Body of pancreas (tissue), 4 donors: ENCODE measurements at regions not wholly inside any gene's neighbourhood (a gene's known extent, or its start where the extent isn't known, plus 50 kb on each side); places are given as distances from the start of the nearest gene placed in this dataset.

Experiments used
- ATAC-seq: fragments of 150-250 bp; one replicate; pipeline ENCODE4 v1.9.1; 2016
- DNase-seq, 4 donors: peaks; one replicate each; pipeline ENCODE4 v3.0.0-alpha.2; 2019
- H3K27ac ChIP-seq, 4 donors: fragments of 200-600 bp; sonication (generic); 1 replicate in 3 of 4; 2 replicates in 1 of 4; pipeline versions ENCODE4 v1.5.1 to v1.6.1; 2016 to 2019; ENCODE audit warnings: mild to moderate bottlenecking in 1 of 4, mixed read lengths in 1 of 4, moderate library complexity in 1 of 4
- H3K27me3 ChIP-seq, 2 donors: fragments of 200-600 bp; sonication (generic); one replicate each; pipeline ENCODE4 v1.6.0; 2016; ENCODE audit warnings: mild to moderate bottlenecking in 1 of 2
- H3K36me3 ChIP-seq, 2 donors: fragments of 200-600 bp; sonication (generic); replicated peaks in 1 of 2; 2 replicates each; pipeline ENCODE4 v1.5.1; 2016; ENCODE audit warnings: low read depth in 2 of 2; ENCODE audit not compliant: insufficient read depth in 1 of 2
- H3K4me1 ChIP-seq: fragments of 200-600 bp; sonication (generic); one replicate; pipeline ENCODE4 v1.6.0; 2016
- H3K4me3 ChIP-seq, 2 donors: fragments of 200-600 bp; sonication (generic); 1 replicate in 1 of 2; 2 replicates in 1 of 2; pipeline ENCODE4 v1.5.1; 2016 to 2019
- H3K9me3 ChIP-seq, 3 donors: fragments of 200-600 bp; sonication (generic); 1 replicate in 2 of 3; 2 replicates in 1 of 3; pipeline ENCODE4 v1.5.1; 2016
- POLR2A ChIP-seq, 3 donors: fragments of 450-650 bp; IDR thresholded peaks; one replicate each; pipeline ENCODE4 v1.6.1; 2016; ENCODE audit warnings: antibody characterized with exemption in 3 of 3, mild to moderate bottlenecking in 2 of 3
- WGBS, 2 donors: methylation state at CpG; one replicate each; pipeline ENCODE4 v1.1.5; 2017; 5-methylcytosine and 5-hydroxymethylcytosine counted together
- intact Hi-C: fragments of 100-400 bp; cut with DNase I; formaldehyde crosslinking; loops from one replicate; pipeline ENCODE4 v1.15.1; 2023
- TF ChIP-seq, protein P1 (sequence below), 7 experiments: fragments of 450-650 bp in 4 of 7; fragments of 200-600 bp in 3 of 7; sonication (generic) in 3 of 7; IDR thresholded peaks; one replicate each; pipeline ENCODE4 v1.5.1; 2016 to 2019; ENCODE audit warnings: antibody characterized with exemption in 7 of 7

GRCh38 chr9:115730845-115731244, 422.7 kb upstream of the PAPPA start:
- intact Hi-C loops, result no loop called here
- no peaks in the 10 kb centered on the region for H3K27me3 ChIP-seq
- ATAC-seq, result no peak
- H3K4me3 ChIP-seq, result no peak overlapping the region
- H3K27ac ChIP-seq, result no peak overlapping the region
- H3K36me3 ChIP-seq, result no peaks in the 10 kb centered on the region
- H3K9me3 ChIP-seq, result no peaks in the 10 kb centered on the region
- no peak for DNase-seq
- 36% methylated on average over 1 of the region's 1 CpG for WGBS, 2 donors
- no peaks in the 10 kb centered on the region for H3K4me1 ChIP-seq
- TF ChIP-seq, protein P1, sequence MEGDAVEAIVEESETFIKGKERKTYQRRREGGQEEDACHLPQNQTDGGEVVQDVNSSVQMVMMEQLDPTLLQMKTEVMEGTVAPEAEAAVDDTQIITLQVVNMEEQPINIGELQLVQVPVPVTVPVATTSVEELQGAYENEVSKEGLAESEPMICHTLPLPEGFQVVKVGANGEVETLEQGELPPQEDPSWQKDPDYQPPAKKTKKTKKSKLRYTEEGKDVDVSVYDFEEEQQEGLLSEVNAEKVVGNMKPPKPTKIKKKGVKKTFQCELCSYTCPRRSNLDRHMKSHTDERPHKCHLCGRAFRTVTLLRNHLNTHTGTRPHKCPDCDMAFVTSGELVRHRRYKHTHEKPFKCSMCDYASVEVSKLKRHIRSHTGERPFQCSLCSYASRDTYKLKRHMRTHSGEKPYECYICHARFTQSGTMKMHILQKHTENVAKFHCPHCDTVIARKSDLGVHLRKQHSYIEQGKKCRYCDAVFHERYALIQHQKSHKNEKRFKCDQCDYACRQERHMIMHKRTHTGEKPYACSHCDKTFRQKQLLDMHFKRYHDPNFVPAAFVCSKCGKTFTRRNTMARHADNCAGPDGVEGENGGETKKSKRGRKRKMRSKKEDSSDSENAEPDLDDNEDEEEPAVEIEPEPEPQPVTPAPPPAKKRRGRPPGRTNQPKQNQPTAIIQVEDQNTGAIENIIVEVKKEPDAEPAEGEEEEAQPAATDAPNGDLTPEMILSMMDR (IDR thresholded peaks at IDR 0.05), result no peak
- no peak for TF ChIP-seq POLR2A (IDR thresholded peaks at IDR 0.05)

DNA sequence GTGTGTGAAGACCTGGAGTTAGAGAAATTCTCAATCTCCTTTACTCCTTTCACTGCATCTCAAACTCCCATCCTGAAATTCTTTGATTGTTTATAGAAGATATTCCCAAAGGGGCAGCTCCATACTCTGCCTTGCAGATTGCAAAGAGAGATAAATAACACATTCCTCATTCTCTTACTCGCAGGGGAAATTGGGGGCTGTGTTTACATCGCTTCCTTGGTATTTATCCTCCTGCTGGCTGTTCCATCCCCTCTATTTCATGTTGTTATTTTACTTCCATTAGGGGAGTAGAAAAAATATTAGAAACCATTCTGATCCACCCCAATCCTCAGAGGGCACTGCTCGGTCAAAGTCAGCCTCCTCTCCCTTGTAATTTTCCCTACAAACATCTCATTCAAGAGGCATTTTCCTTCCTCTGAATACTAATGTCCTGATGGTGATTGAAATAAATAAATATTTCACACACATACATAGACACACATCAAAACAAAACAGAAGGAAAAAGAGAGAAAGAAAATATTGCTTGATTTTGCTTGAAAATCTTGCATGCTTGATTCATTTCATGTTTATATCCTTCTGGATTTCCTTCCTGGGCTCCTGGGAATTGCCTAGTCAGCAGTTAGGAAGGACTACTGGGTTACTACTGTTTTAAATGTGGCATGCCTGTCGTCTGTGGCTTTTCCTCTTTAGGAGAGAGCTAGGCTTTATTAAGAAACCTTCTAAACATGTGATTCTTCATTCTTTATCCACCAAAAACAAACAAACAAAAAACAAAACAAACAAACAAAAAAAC, 420.1 kb upstream of the PAPPA start:
- ATAC-seq (no peak), DNase-seq (no peak)
- H3K4me1 ChIP-seq, result no peaks in the 10 kb centered on the region
- H3K36me3 ChIP-seq, result no peaks in the 10 kb centered on the region
- no peaks in the 10 kb centered on the region for H3K9me3 ChIP-seq
- H3K27me3 ChIP-seq, result no peaks in the 10 kb centered on the region
- no peak for TF ChIP-seq POLR2A (IDR thresholded peaks at IDR 0.05)
- TF ChIP-seq, protein P1 (IDR thresholded peaks at IDR 0.05), result no peak
- no peak overlapping the region for H3K4me3 ChIP-seq
- intact Hi-C loops, result no loop called here
- no peak overlapping the region for H3K27ac ChIP-seq
- 16 to 20% methylated on average over 4 of the region's 4 CpGs for WGBS, 2 donors

GRCh38 chr9:115739096-115739875, 414.3 kb upstream of the PAPPA start:
- ATAC-seq (no peak), DNase-seq (no peak)
- no peaks in the 10 kb centered on the region for H3K36me3 ChIP-seq
- H3K27ac ChIP-seq, result no peak overlapping the region
- intact Hi-C loops, result no loop called here
- TF ChIP-seq, protein P1 (IDR thresholded peaks at IDR 0.05), result no peak
- TF ChIP-seq POLR2A (IDR thresholded peaks at IDR 0.05), result no peak
- H3K9me3 ChIP-seq, result no peaks in the 10 kb centered on the region
- no peaks in the 10 kb centered on the region for H3K27me3 ChIP-seq
- H3K4me3 ChIP-seq, result no peak overlapping the region
- no peaks in the 10 kb centered on the region for H3K4me1 ChIP-seq
- 68 to 77% methylated on average over 7 of the region's 7 CpGs for WGBS, 2 donors

DNA sequence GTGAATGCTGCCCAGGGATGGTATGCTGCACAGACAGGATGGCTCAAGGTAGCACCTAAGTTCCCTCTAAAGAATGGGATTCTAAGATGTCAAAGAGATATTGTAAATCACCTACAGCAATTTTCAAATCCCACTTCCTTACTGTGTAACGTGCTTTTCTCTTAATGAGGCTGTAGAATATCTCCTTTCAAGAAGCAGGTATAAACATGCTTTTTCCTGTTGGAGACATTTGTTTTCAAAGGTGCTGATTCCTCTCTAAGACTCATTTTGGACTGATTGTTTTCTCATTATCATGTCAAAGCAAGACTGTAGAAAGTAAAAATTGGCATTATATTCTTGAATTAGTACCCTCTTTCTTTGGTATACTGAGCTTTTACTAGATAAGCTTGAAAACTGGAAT, 412.6 kb upstream of the PAPPA start:
- no peaks in the 10 kb centered on the region for H3K4me1 ChIP-seq
- no peaks in the 10 kb centered on the region for H3K9me3 ChIP-seq
- intact Hi-C loops, result no loop called here
- no peak for ATAC-seq
- no peak overlapping the region for H3K4me3 ChIP-seq
- TF ChIP-seq, protein P1 (IDR thresholded peaks at IDR 0.05), result no peak
- no peak for DNase-seq
- WGBS, 2 donors, result 50 to 54% methylated on average over 1 of the region's 1 CpG
- no peak overlapping the region for H3K27ac ChIP-seq
- H3K36me3 ChIP-seq, result no peaks in the 10 kb centered on the region
- H3K27me3 ChIP-seq, result no peaks in the 10 kb centered on the region
